ENCODE measurements at regions not wholly inside any gene's neighbourhood (a gene's known extent, or its start where the extent isn't known, plus 50 kb on each side); places are given as distances from the start of the nearest gene placed in this dataset.
"Not testable (repeated sequence)": the region's sequence is repeated elsewhere in the genome, so short reads cannot be mapped to it uniquely, and the experiment has no call there.

DNA sequence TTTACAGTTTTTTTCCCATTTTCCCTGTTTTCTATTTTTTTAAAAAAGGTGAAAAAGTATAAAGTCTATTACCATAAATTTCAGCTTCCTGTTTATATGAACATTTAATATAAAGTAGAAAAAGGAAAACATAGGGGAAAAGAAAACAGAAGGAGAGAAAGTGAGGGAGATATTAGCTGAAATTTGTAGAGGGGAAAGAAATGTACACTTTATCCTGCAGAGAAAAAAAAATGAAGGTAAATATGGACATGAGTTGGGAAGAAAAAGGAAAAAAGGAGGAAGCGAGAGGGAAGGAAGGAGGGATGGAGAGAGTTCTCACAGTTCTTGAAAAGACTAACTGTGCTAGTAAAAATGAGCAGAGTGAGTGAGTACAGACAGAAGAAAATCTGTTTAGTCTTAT, 91.6 kb upstream of the BTG1 start:
- Histone ChIP-seq H3K4me3 (no peak overlapping the region), H3K27ac (no peak overlapping the region)

- H3K4me3 ChIP-seq: no peak overlapping the region
Observed at GRCh38 chr12:92235703-92236472, 90.2 kb upstream of the BTG1 start.

GRCh38 chr12:92234533-92234932, 88.9 kb upstream of the BTG1 start:
- H3K27ac ChIP-seq: no peak overlapping the region
- H3K4me3 ChIP-seq: no peak overlapping the region

More at GRCh38 chr12:92235703-92236472, 90.2 kb upstream of the BTG1 start:
- H3K27ac ChIP-seq: no peak overlapping the region

GRCh38 chr12:92233346-92234015, 87.8 kb upstream of the BTG1 start:
- H3K4me3 ChIP-seq: no peak overlapping the region
- no peak overlapping the region for H3K27ac ChIP-seq

DNA sequence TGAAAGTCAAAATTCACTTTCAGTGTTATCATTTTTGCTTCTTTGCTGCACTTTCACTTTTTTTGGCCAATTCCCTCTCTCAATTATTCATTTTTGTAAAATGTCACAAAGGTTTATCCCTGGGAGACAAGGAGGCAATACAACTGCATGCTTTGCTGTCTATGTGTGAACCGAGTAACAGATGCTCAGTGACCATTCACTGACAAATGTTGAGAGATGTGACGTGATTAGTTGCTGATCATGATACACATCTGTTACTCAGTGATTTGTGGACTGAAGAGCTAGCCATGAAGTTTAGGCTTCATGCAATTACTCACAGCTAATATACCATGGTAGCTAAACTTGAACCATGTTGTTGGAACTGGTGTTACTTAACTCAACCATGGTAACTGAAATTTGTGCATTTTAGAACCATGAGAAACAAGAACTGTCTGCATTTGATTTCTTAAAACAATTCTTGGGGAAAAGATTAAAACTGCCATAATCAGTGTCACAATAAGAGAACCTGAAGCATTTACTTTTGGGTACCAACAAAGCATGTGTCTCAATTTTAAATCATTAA, 86.8 kb upstream of the BTG1 start:
- not testable (repeated sequence) for H3K4me3 ChIP-seq, H3K27ac ChIP-seq

GRCh38 chr12:92231945-92232344, 86.3 kb upstream of the BTG1 start:
- not testable (repeated sequence) for H3K27ac ChIP-seq, H3K4me3 ChIP-seq

DNA sequence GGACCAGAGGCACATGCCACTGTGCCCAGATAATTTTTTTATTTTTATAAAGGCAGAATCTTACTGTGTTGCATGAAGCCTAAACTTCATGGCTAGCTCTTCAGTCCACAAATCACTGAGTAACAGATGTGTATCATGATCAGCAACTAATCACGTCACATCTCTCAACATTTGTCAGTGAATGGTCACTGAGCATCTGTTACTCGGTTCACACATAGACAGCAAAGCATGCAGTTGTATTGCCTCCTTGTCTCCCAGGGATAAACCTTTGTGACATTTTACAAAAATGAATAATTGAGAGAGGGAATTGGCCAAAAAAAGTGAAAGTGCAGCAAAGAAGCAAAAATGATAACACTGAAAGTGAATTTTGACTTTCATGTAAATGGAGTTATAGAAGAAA, 85.9 kb upstream of the BTG1 start:
- H3K4me3 ChIP-seq, H3K27ac ChIP-seq: not testable (repeated sequence)

DNA sequence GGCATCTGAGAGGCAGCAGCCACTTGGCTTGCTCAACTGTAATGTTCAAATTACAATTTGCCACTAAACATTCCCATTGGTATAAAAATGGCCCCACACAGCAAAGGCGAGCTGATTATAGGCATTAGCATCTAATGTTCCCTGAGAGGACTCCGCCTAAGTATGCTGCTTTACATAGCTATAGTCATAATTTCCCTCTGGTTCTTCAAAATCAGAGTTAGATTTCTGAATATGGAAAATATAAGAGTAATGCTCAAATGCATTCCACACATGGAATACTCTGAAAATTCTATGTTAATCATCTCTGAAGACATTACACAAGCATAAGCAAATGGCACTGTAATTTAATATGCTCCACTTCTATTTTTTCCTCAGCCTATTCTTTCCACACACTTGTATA, 83.7 kb upstream of the BTG1 start:
- no peak overlapping the region for H3K4me3 ChIP-seq

DNA sequence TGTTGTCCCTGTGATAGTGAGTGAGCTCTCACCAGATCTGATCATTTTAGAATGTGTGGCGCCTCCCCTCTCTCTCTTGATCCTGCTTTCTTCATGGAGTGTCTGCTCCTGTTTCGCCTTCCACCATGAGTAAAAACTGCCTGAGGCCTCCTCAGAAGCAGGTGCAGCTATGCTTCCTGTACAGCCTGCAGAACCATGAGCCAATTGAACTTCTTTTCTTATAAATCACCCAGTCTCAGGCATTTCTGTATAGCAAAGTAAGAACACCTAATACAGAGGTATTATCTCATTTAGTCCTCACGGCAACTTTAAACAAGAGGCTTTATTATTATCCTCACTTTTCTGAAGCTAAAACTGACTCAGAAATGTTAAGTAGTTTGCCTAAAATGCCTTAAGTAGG, 81.3 kb upstream of the BTG1 start:
- no peak overlapping the region for H3K27ac ChIP-seq
- no peak overlapping the region for H3K4me3 ChIP-seq

More for the DNA sequence above, 83.7 kb upstream of the BTG1 start:
- no peak overlapping the region for H3K27ac ChIP-seq

GRCh38 chr12:92226071-92226661, 80.5 kb upstream of the BTG1 start:
- Histone ChIP-seq H3K27ac (no peak overlapping the region), H3K4me3 (no peak overlapping the region)

DNA sequence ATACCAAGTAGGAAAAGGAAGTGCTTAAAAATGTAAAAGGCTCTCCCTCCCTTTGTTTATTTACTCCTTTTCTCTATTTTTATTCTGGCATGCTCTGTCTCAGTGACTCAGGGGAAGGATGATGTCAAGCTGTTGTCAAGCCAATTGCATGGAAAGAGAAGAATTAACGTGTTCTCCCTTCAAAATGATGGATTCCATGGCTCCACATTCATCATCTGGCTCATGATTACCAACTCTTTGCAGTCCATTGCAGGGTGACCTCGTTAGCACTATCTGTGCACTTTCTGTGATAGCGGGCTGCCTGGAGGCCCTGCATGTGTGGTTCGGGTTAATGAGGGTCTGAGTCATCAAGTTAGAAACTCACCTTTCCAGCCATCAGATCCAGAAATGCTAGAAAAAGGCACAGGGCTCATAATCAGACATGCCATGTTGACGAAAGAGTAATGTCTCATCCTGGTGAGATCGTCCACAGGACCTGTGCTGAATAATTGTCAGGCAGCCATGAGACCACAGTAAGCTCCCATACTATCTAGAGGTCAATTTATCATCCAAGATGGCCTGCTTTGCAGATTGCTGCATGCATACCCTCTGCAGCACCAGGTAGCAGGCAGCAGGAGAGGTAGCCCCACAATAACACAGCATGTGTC, 79.2 kb upstream of the BTG1 start:
- peak overlapping the region in 1 of 21 experiments; percentile 43 for H3K27ac ChIP-seq
- no peak overlapping the region for H3K4me3 ChIP-seq

- Histone ChIP-seq H3K27ac (no peak overlapping the region), H3K4me3 (no peak overlapping the region)
Observed at GRCh38 chr12:92223481-92223880, 77.8 kb upstream of the BTG1 start.

DNA sequence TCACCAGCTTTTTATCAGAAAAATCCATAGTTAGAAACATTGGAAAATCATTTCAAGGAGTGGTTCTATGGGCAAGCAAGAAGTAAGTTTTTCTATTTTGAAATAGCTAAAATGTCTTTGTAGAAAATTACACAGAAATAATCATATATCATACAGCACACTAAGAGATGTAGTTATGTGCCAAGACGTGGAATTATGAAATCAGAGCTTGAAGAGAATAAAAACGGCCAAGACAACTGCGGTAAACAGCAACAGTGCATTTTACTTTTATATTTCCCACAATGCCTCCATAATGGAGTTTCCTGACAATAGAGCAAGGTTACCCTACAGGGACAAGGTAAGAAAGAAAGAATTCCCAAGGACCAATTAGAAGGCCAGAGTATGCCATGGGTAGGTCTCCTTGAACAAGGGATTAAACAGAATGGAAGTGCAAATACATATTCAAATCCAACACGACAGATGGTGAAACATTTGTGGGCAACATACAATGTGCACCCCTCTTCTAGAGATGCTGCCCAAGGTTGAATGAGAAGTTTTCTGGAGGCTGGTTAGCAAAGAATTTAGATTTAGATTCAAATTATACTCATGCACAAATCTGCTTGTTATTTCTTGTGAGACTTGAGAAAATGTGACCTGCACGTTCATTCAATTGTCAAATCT, 76.1 kb upstream of the BTG1 start:
- no peak overlapping the region for H3K4me3 ChIP-seq
- H3K27ac ChIP-seq: no peak overlapping the region

DNA sequence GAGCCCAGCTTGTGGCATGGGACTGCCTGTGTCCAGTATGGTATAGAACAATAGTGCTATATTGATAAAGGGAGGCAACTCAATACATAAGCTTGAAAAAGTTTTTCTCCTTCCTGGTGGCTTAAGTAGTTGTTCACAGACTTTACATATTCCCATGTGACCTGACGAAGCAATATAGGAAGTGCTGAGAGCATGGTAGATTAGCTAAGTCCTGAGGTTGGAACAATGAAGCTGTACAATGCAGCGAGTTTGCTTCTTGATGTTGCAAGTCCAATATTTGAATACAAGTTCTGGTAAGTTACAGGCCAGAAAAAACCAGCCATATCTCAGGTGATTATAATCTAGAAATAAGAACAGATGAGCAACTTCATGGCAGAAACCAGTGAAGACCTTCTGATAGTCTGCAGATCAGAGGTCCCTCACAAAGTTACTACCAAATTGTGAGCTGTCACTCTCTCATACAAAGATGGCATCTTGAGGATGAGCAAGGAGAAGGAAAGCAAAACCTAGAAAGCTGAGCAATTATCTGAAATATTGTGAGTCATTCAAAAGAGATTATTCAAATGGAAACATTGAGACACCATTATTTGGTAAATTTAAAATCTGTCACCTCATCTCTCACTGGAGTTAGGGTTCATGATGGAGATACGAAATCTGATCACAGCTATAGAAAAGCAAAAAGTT, 72.9 kb upstream of the BTG1 start:
- H3K27ac ChIP-seq: peak overlapping the region in 2 of 21 experiments; percentile 13 to 59

DNA sequence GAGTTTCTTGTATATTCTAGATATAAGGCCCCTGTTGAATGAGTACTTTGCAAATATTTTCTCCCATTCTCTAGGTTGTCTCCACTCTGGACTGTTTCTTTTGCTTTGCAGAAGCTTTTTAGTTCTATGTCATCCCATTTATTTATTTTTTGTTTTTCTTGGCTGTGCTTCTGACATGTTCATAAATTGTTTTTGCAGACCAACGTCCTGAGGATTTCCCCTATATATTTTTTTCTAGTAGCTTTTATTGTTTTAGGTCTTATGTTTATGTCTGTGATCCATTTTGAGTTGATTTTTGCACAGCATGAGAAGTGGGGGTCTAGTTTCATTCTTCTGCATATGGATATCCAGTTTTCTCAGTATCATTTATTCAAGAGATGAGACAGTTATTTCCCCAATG, 70.4 kb upstream of the BTG1 start:
- H3K27ac ChIP-seq: no peak overlapping the region

More for the DNA sequence above, 72.9 kb upstream of the BTG1 start:
- H3K4me3 ChIP-seq: no peak overlapping the region

DNA sequence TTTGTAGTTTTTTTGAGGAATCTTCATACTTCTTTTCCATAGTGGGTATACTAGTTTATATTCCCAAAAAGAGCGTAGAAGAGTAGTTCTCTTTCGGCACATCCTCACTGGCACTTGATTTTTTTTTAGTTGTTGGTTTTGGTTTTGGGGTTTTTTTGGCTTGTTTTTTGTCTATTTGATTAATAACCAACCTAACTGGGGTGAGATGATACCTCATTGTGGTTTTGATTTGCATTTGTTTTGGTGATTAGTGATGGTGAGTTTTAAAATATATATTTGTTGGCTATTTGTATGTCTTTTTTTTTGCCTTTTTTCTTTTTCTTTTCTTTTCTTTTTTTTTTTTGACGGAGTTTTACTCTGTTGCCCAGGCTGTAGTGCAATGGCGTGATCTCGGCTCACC, 69.7 kb upstream of the BTG1 start:
- no peak overlapping the region for H3K4me3 ChIP-seq
- no peak overlapping the region for H3K27ac ChIP-seq

More for the DNA sequence above, 70.4 kb upstream of the BTG1 start:
- no peak overlapping the region for H3K4me3 ChIP-seq

GRCh38 chr12:92213166-92213565, 67.5 kb upstream of the BTG1 start:
- no peak overlapping the region for H3K27ac ChIP-seq
- H3K4me3 ChIP-seq: no peak overlapping the region

- Histone ChIP-seq H3K4me3 (no peak overlapping the region), H3K27ac (peak overlapping the region in 3 of 21 experiments; percentile 42 to 67 (median 57))
Observed at GRCh38 chr12:92210071-92210470, 64.4 kb upstream of the BTG1 start.

DNA sequence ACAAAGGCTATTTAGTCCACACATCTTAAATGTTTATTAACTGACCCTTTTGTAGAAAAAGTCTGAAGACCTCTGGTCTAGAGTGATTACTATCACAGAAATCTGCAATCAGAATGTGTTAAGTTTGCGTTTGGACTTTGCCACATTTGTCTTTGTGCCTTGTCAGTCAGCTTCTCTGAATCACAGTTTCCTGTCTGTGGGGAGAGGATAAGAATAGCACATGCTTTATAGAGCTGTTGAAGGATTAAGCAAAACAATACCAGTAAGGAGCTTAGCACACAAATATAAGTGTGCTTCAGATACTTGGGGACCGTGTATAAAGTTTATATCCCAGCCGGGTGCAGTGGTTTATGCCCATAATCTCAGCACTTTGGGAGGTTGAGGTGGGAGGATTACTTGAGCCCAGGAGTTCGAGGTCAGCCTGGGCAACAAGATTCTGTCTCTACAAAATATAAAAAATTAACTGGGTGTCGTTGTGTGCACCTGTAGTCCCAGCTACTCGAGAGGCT, 63.0 kb upstream of the BTG1 start:
- H3K27ac ChIP-seq: peak overlapping the region in 11 of 21 experiments; percentile 19 to 72 (median 57)

More for the DNA sequence above, 63.0 kb upstream of the BTG1 start:
- no peak overlapping the region for H3K4me3 ChIP-seq
